NCI-H2107 treated with DMSO at 0.1 percent for 48 hours (cell line): ENCODE measurements at regions not wholly inside any gene's neighbourhood (a gene's known extent, or its start where the extent isn't known, plus 50 kb on each side); places are given as distances from the start of the nearest gene placed in this dataset.
A peak's percentile ranks its signal among the peaks of the same experiment; 100 is the strongest.

Experiments used
- DNase-seq: peaks from one replicate; lab custom pipeline; 2025; ENCODE audit not compliant: unreplicated experiment; lab: John Stamatoyannopoulos, UW

GRCh38 chr2:16127958-16128357 is 187.6 kb downstream of the MYCN start:
- no peak for DNase-seq

- DNase-seq, result no peak
Measured at GRCh38 chr2:16127276-16127940, 187.1 kb downstream of the MYCN start.

- no peak for DNase-seq
Measured at GRCh38 chr2:16126517-16127275, 186.3 kb downstream of the MYCN start.

GRCh38 chr2:16125614-16126516 is 185.5 kb downstream of the MYCN start:
- DNase-seq, result no peak

DNA sequence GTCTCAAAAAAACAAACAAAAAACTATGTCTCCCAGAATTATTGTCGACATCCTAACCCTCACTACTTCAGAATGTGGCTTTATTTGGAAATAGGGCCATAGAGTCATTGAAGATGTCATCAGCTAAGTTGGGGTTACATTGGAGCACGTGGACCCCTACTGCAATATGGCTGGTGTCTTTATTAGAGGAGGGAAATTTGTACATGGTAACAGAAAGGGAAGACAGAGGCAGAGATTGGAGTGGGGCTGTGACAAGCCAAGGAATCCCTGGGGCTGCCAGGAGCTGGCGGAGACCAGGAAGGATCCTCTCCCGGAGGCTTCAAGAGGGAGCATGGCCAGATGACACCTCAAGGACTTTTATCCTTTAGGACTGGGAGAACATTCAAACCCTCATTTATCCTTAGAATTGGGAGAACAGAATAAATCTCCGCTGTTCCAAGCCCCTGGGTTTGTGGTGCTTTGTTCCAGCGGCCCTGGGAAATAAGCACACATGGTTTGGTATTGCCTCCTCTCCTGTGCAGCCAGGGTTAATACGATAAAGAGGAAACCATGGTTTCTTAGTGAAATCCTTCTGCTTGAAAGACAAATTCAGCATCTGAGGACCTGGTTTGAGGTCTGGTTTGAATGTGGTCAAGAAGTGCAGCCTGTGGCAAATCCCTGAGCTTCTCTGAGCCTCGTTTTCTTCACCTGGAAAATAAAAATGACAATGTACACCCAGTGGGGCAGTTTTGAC is 184.7 kb downstream of the MYCN start:
- no peak for DNase-seq

DNA sequence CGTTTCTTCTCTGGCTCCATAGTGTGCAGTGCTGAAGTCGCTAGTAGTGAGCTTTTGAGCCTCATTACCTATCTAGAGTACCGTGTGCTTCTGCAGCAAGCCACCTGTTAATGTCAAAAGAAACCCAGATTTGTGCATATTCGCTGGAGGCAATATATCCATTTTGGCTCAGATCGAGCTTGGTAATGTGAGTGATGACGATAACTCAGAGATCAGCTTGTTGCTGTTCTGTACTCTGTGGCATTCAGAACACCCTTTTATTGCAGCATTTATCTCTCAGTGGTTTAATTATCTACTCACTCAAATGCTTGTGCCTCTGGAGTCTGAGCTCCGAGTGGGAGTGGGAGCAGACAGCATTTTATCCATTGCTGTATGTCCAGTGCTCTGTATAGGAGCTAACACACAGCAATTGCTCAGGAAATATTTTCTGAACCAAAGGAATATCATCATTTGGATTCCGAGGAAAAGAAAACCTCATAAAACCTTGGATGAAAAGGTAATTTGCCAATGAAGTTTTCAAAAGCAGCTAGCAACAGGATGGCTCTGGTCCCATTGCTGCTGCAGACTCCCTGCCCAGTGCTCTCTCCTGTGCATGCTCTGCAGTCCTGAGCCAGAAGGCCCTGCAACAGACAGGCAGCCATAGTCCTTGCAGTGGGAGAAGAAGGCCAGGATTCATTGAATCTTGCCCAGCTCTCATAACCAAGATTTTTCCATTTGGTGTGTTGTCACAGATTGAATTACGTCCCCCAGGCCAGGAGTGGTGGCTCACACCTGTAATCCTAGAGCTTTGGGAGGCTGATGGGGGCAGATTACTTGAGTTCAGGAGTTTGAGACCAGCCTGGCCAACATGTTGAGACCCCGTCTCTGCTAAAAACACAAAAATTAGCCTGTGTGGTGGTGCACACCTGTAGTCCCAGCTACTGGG is 183.8 kb downstream of the MYCN start:
- no peak for DNase-seq

DNA sequence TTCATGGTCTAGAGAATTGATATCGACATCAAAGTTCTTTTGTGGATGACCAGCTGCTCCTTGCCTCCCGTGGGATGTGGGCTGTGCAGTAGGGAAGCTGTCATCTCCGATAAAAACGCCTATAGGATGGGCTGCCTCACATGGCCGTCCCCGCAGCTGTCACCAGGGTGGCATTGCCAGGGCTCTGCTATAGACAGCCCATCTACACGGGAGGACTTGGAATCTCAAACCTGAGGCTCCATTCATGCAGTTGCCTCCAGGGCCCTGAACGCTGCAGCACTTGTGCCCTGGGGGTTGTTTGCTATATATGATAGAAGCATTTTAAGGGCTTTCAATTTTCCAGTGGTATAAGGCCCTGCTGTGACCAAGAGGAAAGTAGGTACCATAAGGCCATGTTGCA is 183.1 kb downstream of the MYCN start:
- DNase-seq, result no peak

GRCh38 chr2:16122556-16122955 is 182.2 kb downstream of the MYCN start:
- no peak for DNase-seq

DNA sequence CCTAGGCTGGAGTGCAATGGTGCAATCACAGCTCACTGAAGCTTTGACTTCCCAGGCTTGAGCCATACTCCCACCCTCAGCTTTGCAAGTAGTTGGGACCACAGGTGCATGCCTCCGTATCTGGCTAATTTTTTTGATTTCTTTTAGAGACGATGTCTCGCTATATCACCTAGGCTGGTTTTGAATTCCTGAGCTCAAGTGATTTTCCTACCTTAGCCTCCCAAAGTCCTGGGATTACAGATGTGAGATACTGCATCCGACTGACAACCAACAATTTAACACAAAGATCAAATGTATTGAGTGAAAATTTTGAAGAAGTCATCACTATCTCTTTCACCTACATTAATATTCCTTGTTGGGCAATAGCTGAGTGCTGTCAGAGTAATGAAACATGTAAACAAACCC is 181.6 kb downstream of the MYCN start:
- DNase-seq, result no peak

DNA sequence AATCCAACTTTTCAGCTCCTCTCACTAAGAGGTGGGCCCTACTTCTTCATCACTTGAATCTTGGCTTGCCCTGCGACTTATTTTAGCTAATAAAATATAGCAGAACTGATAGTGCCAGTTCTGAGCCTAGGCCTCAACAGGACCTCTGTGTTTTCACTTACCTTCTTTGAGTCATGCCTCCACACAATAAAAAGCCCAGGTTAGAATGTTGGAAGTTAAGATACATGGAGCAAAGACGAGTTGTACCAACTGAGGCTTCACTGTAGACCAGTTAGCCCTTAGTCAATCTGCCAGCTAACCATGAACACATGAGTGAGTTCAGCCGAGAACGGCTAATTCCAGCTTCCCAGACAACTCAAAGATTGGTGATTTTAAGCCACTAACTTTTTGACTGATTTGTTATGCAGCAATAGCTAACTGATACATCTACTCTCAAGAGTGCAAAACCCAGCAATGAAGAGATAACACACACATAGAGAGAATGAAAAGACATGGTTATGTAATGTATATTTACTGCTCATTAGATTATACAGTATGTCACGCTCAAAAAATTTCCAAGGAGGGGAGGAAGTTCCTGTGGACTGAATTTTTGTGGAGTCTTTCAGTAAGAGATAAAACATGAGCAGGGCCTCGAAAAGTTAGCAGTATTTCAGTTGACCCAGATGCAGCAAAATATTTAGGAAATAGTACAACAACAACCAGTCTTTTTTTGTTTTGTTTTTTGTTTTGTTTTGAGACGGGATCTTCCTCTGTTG is 181.1 kb downstream of the MYCN start:
- no peak for DNase-seq

GRCh38 chr2:16120591-16121180 is 180.3 kb downstream of the MYCN start:
- no peak for DNase-seq

DNA sequence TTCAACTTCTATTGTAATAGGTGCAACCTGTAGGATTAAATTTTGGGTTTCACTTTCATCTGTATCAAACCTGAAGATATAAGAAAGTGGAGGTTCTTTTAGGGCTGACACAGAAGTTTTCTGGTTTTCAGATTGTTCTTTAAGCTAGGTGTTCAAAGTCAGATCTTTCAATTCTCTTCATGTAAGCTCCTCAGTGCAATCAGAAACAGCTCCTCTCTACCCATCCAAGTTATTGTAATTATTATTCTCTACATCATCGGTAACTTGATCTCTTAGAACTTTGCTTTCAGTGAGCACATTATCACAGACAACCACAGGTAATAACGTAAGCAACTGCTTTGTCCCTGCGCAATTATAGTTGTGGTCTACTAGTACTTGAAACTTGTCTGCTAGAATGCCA is 179.4 kb downstream of the MYCN start:
- peak; percentile 74 for DNase-seq

DNA sequence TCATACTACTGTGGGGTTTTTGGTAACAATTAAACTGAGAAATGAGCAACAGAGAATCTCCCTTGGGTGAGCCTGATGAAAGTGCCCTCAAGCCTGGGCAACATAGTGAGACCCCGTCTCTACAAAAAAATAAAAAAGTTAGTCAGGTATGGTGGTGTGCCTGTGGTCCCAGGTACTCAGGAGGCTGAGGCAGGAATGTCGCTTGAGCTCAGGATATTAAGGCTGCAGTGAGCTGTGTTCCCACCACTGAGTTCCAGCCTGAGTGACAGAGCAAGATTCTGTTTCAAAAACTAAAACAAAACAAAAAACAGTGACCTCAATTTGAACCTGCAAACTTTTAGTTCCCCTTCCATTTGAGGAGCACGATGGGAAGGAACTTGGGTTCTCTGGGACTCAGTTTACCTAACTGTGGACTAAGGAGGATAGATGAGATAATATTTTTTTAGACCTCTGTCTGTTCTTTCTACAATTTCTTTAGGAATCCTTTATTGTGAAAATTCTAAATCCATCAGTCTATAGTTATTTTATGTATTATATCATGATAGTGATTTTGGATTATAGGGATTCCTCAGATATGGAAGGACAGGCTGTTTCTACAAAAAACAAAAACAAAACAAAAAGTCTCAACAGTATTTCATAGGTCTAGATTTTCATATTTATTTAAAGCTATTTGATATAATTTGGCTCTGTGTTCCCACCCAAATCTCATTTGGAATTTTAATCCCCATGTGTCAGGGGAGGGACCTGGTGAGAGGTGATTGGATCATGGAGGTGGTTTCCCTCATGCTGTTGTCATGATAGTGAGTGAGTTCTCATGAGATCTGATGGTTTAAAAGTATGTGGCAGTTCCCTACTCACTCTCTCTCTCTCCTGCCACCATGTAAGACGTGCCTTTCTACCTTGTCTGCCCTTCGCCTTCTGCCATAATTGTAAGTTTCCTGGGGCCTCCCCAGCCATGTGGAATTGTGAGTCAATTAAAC is 178.6 kb downstream of the MYCN start:
- DNase-seq, result no peak

- no peak for DNase-seq
Measured at GRCh38 chr2:16117791-16118610, 177.7 kb downstream of the MYCN start.

GRCh38 chr2:16117021-16117700 is 176.8 kb downstream of the MYCN start:
- no peak for DNase-seq
